PC-3 (cell line): ENCODE measurements at regions not wholly inside any gene's neighbourhood (a gene's known extent, or its start where the extent isn't known, plus 50 kb on each side); places are given as distances from the start of the nearest gene placed in this dataset.

Experiments
- ATAC-seq: fragments of 200-7000 bp; cut with Tn5 transposase; 2 replicates; pipeline ENCODE4 v1.9.1; 2020; ENCODE audit warnings: mild to moderate bottlenecking, moderate library complexity
- BruUV-seq: library from RNA; stranded (reverse); fragments of 400-500 nt; replicated peaks from 2 replicates; lab custom pipeline; 2021; lab: Mats Ljungman, UMichigan
- CTCF ChIA-PET: fragments of 300-600 bp; sonication (Branson Sonifier 250); formaldehyde crosslinking; loops from one replicate; lab custom pipeline; 2022; ENCODE audit warnings: antibody characterized with exemption; lab: Charles Lee
- POLR2A ChIA-PET: fragments of 300-600 bp; sonication (Branson Sonifier 250); formaldehyde crosslinking; loops from one replicate; lab custom pipeline; 2022; ENCODE audit warnings: antibody characterized with exemption; ENCODE audit not compliant: unreplicated experiment; lab: Charles Lee
- DNase-seq: peaks from one replicate; pipeline ENCODE4 v3.0.0-alpha.2; 2015
- H2AFZ ChIP-seq: fragments of 300-600 bp; sonication (generic); 2 replicates; pipeline ENCODE4 v1.6.0; 2016; ENCODE audit warnings: antibody characterized with exemption, low read length
- H3F3A ChIP-seq: fragments of 300-600 bp; sonication (generic); one replicate; pipeline ENCODE4 v1.6.0; 2017; ENCODE audit warnings: antibody characterized with exemption, low read length, control low read depth, mild to moderate bottlenecking; ENCODE audit not compliant: unreplicated experiment
- H3K27ac ChIP-seq: fragments of 300-600 bp; sonication (generic); 2 replicates; pipeline ENCODE4 v1.5.1; 2016; ENCODE audit warnings: mild to moderate bottlenecking, low read length
- H3K27me3 ChIP-seq: fragments of 300-600 bp; sonication (generic); 2 replicates; pipeline ENCODE4 v1.6.1; 2016; ENCODE audit warnings: low read length, mixed read lengths
- H3K36me3 ChIP-seq: fragments of 300-600 bp; sonication (generic); 2 replicates; pipeline ENCODE4 v1.6.1; 2016; ENCODE audit warnings: low read depth, mixed run types, low read length, mixed read lengths
- H3K4me1 ChIP-seq: fragments of 300-600 bp; sonication (generic); 2 replicates; pipeline ENCODE4 v1.5.1; 2016; ENCODE audit warnings: low read length; ENCODE audit not compliant: insufficient read depth
- H3K4me2 ChIP-seq: fragments of 300-600 bp; sonication (generic); 2 replicates; pipeline ENCODE4 v1.6.0; 2016; ENCODE audit warnings: low read length
- H3K4me3 ChIP-seq: fragments of 300-600 bp; sonication (generic); 2 replicates; pipeline ENCODE4 v1.5.1; 2016; ENCODE audit warnings: mild to moderate bottlenecking, low read length, mixed read lengths
- H3K79me2 ChIP-seq: fragments of 300-600 bp; sonication (generic); 2 replicates; pipeline ENCODE4 v1.6.1; 2017; ENCODE audit warnings: low read length, mixed read lengths
- H3K9ac ChIP-seq: fragments of 300-600 bp; sonication (generic); 2 replicates; pipeline ENCODE4 v1.6.0; 2016; ENCODE audit warnings: mild to moderate bottlenecking, low read length
- H3K9me2 ChIP-seq: fragments of 300-600 bp; sonication (generic); replicated peaks from 2 replicates; pipeline ENCODE4 v1.6.1; 2016; ENCODE audit warnings: mixed run types, low read length, mixed read lengths
- H3K9me3 ChIP-seq: fragments of 300-600 bp; sonication (generic); 2 replicates; pipeline ENCODE4 v1.6.1; 2016; ENCODE audit warnings: low read length, mixed read lengths
- H4K20me1 ChIP-seq: fragments of 300-600 bp; sonication (generic); 2 replicates; pipeline ENCODE4 v1.6.1; 2016; ENCODE audit warnings: low read length, mixed read lengths
- CTCF ChIP-seq: fragments of 300-600 bp; sonication (generic); conservative IDR thresholded peaks from 2 replicates; pipeline ENCODE4 v1.5.1; 2017; ENCODE audit warnings: antibody characterized with exemption, low read depth, mild to moderate bottlenecking, low read length
- EZH2 ChIP-seq: fragments of 300-600 bp; sonication (generic); IDR thresholded peaks from one replicate; pipeline ENCODE4 v1.6.1; 2017; ENCODE audit warnings: antibody characterized with exemption, mild to moderate bottlenecking, low read length; ENCODE audit not compliant: unreplicated experiment
- EZH2phosphoT487 ChIP-seq: fragments of 300-600 bp; sonication (generic); IDR thresholded peaks from 2 replicates; pipeline ENCODE4 v1.6.1; 2018; ENCODE audit warnings: mild to moderate bottlenecking, antibody characterized with exemption, low read length, borderline replicate concordance
- intact Hi-C: fragments of 100-400 bp; cut with micrococcal nuclease; formaldehyde crosslinking; loops from 2 replicates; pipeline ENCODE4 v1.9.0; 2023

- Histone ChIP-seq H3K4me2 (no peak overlapping the region), H3K27me3 (no peaks in the 10 kb centered on the region), H3K9me2 (no peaks in the 10 kb centered on the region), H3K79me2 (no peaks in the 10 kb centered on the region), H3K27ac (no peak overlapping the region), H3K36me3 (no peaks in the 10 kb centered on the region), H3K4me3 (no peak overlapping the region), H3K9ac (no peak overlapping the region), H4K20me1 (no peaks in the 10 kb centered on the region), H3K4me1 (peaks cover 5% of the 10 kb centered on the region; the same call in 1 of the 2 replicates), H3F3A (no peaks in the 10 kb centered on the region), H2AFZ (no peak overlapping the region), H3K9me3 (no peaks in the 10 kb centered on the region)
- ATAC-seq (no peak), DNase-seq (no peak)
- ChIA-PET CTCF (no interaction called here), POLR2A (no interaction called here)
- TF ChIP-seq EZH2 (no peak), CTCF (no peak), EZH2phosphoT487 (no peak)
- BruUV-seq = no TSS peak
- intact Hi-C loops = no loop called here
Observed at GRCh38 chr6:166830185-166830890, 126.0 kb downstream of the RNASET2 start.

- Histone ChIP-seq H3K4me2 (peak overlapping the region; percentile 6; the same call in 1 of the 2 replicates), H2AFZ (no peak overlapping the region), H3K9ac (no peak overlapping the region), H4K20me1 (no peaks in the 10 kb centered on the region), H3K27ac (no peak overlapping the region), H3F3A (no peaks in the 10 kb centered on the region), H3K27me3 (no peaks in the 10 kb centered on the region; the same call in 1 of the 2 replicates), H3K79me2 (no peaks in the 10 kb centered on the region), H3K36me3 (no peaks in the 10 kb centered on the region), H3K9me2 (no peaks in the 10 kb centered on the region), H3K9me3 (no peaks in the 10 kb centered on the region), H3K4me3 (no peak overlapping the region), H3K4me1 (peaks cover 5% of the 10 kb centered on the region; the same call in 1 of the 2 replicates)
- BruUV-seq = no TSS peak
- DNase-seq (no peak), ATAC-seq (no peak)
- TF ChIP-seq EZH2phosphoT487 (no peak), EZH2 (no peak), CTCF (no peak)
- CTCF ChIA-PET = no interaction called here
- POLR2A ChIA-PET = no interaction called here
- intact Hi-C loops = no loop called here
Observed at GRCh38 chr6:166826264-166826663, 130.1 kb downstream of the RNASET2 start.

DNA sequence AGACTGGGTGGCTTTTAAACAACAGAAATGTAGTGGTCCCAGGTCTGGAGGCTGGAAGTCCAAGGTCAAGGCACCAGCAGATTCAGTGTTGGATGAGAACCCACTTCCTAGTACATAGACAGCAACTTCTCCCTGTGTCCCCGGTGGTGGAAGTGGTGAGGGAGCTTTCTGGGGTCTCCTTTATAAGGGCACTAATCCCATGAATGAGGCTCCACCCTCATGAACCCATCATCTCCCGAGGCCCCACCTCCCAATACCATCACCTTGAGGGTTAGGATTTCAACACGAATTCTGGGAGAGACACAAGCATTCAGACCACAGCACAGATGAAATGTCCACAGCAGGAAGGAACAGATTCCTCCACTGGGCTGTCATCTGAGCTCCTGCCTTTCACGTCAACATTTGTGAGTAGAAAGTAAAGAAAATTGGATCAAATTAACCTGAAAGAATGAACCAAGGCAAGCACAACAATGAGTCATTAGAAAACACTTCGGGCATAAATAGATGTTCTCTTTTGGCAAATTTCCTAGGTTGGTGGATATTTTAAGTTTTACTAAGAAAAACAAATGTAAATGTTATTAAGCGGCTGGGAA lies 130.7 kb downstream of the RNASET2 start:
- Histone ChIP-seq H3K79me2 (no peaks in the 10 kb centered on the region), H3K36me3 (no peaks in the 10 kb centered on the region), H3K4me1 (peaks cover 5% of the 10 kb centered on the region; the same call in 1 of the 2 replicates), H2AFZ (no peak overlapping the region), H3K27me3 (no peaks in the 10 kb centered on the region; the same call in 1 of the 2 replicates), H3K4me2 (peak overlapping the region; percentile 6), H3F3A (no peaks in the 10 kb centered on the region), H4K20me1 (no peaks in the 10 kb centered on the region), H3K27ac (no peak overlapping the region), H3K9ac (no peak overlapping the region), H3K9me2 (no peaks in the 10 kb centered on the region), H3K4me3 (no peak overlapping the region), H3K9me3 (no peaks in the 10 kb centered on the region)
- BruUV-seq = no TSS peak
- TF ChIP-seq EZH2phosphoT487 = no peak
- TF ChIP-seq EZH2 = no peak
- no peak for TF ChIP-seq CTCF
- ChIA-PET POLR2A (no interaction called here), CTCF (no interaction called here)
- peak; percentile 68 for ATAC-seq
- peak; percentile 63 for DNase-seq
- intact Hi-C loops = no loop called here
